Keratinocyte (primary cell): ENCODE measurements at regions not wholly inside any gene's neighbourhood (a gene's known extent, or its start where the extent isn't known, plus 50 kb on each side); places are given as distances from the start of the nearest gene placed in this dataset.

Experiments
- EZH2 ChIP-seq: IDR thresholded peaks from one replicate; pipeline ENCODE4 v1.6.1; 2012; ENCODE audit warnings: inconsistent platforms, mild to moderate bottlenecking, low read length, moderate library complexity
- TF ChIP-seq, protein P1 (sequence below), 3 experiments: IDR thresholded peaks in 1 of 3; conservative IDR thresholded peaks in 1 of 3; optimal IDR thresholded peaks in 1 of 3; 2 replicates in 2 of 3; 3 replicates in 1 of 3; pipeline versions ENCODE3 to v1.5.1; 2011; ENCODE audit warnings: low read length in 3 of 3, mild to moderate bottlenecking in 3 of 3, moderate library complexity in 2 of 3, control low read depth in 1 of 3, inconsistent platforms in 1 of 3; ENCODE audit not compliant: insufficient read depth in 2 of 3; ENCODE audit errors: extremely low read depth in 1 of 3

- TF ChIP-seq, protein P1, sequence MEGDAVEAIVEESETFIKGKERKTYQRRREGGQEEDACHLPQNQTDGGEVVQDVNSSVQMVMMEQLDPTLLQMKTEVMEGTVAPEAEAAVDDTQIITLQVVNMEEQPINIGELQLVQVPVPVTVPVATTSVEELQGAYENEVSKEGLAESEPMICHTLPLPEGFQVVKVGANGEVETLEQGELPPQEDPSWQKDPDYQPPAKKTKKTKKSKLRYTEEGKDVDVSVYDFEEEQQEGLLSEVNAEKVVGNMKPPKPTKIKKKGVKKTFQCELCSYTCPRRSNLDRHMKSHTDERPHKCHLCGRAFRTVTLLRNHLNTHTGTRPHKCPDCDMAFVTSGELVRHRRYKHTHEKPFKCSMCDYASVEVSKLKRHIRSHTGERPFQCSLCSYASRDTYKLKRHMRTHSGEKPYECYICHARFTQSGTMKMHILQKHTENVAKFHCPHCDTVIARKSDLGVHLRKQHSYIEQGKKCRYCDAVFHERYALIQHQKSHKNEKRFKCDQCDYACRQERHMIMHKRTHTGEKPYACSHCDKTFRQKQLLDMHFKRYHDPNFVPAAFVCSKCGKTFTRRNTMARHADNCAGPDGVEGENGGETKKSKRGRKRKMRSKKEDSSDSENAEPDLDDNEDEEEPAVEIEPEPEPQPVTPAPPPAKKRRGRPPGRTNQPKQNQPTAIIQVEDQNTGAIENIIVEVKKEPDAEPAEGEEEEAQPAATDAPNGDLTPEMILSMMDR (optimal IDR thresholded peaks at IDR 0.05 in 1 of 3, IDR thresholded peaks at IDR 0.05 in 1 of 3, conservative IDR thresholded peaks at IDR 0.05 in 1 of 3; ENCODE audit: extremely low read depth in 1 of 3, insufficient read depth in 2 of 3, low read length in 3 of 3): no peak
- no peak for TF ChIP-seq EZH2
Measured at GRCh38 chr6:170039156-170040114, 251.4 kb downstream of the DLL1 start.
